Activated B cell treated with CpG ODN at 0.5 μM for 24 hours (primary cell): ENCODE measurements at regions not wholly inside any gene's neighbourhood (a gene's known extent, or its start where the extent isn't known, plus 50 kb on each side); places are given as distances from the start of the nearest gene placed in this dataset.

Experiments used
- ATAC-seq: fragments of 200-7000 bp; cut with Tn5 transposase; one replicate; pipeline ENCODE4 v1.10.0; 2021; ENCODE audit warnings: low read depth, mild to moderate bottlenecking, moderate library complexity
- CTCF ChIA-PET: fragments of 350-600 bp; sonication (Branson Sonifier 250); formaldehyde crosslinking; loops from one replicate; lab custom pipeline; 2021; ENCODE audit warnings: antibody characterized with exemption; lab: Charles Lee
- POLR2A ChIA-PET: fragments of 350-600 bp; sonication (Branson Sonifier 250); formaldehyde crosslinking; loops from one replicate; lab custom pipeline; 2021; ENCODE audit warnings: antibody characterized with exemption; lab: Charles Lee
- DNase-seq: peaks from one replicate; pipeline ENCODE4 v3.0.0; 2022
- H3K27ac Mint-ChIP-seq: one replicate; pipeline ENCODE4 v1.8.0; 2020; ENCODE audit warnings: mixed read lengths
- H3K27me3 Mint-ChIP-seq: one replicate; pipeline ENCODE4 v1.8.0; 2021; ENCODE audit warnings: mixed read lengths
- H3K36me3 Mint-ChIP-seq: one replicate; pipeline ENCODE4 v1.8.0; 2021; ENCODE audit warnings: low read depth, mixed read lengths
- H3K4me1 Mint-ChIP-seq: one replicate; pipeline ENCODE4 v1.8.0; 2021; ENCODE audit warnings: mixed read lengths
- H3K4me3 Mint-ChIP-seq: one replicate; pipeline ENCODE4 v1.8.0; 2020; ENCODE audit warnings: mild to moderate bottlenecking, mixed read lengths
- H3K9me3 Mint-ChIP-seq: one replicate; pipeline ENCODE4 v1.8.0; 2020; ENCODE audit warnings: mixed read lengths
- intact Hi-C: fragments of 100-400 bp; cut with micrococcal nuclease; formaldehyde crosslinking; loops from one replicate; pipeline ENCODE4 v1.15.1; 2024
- TF ChIP-seq, protein P1 (sequence below): fragments of 200-600 bp; IDR thresholded peaks from one replicate; pipeline ENCODE4 v1.8.0; 2022; ENCODE audit warnings: antibody characterized with exemption, mild to moderate bottlenecking

DNA sequence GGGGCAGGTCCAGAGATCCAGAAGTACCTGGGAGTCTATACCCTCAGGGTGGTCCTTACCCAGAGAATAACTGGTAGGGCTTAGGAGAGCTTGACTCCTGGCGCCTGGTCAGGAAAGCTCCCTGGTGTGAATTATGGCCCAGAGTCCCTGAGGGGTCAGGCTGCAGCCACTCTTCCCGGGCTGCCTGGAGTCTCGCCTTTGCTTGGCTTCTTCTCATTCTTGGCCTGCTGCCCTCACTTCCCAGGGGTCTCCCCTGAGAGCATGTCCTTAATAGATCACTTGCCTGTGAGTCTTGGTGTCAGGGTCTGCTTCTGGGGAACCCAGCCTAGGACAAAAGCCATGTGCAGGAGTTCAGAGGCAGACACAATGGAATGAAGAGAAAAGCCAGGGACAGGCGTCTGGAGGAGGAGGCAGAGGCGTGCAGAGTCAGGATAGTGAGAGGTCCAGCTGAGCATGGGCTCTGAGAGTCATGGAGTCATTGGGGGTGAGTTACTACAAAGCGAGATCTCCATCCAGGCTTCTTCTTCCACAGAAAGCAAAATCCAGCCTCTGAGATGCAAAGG, 212.3 kb downstream of the TFAP2C start:
- H3K4me3 Mint-ChIP-seq, result no peak overlapping the region
- TF ChIP-seq, protein P1, sequence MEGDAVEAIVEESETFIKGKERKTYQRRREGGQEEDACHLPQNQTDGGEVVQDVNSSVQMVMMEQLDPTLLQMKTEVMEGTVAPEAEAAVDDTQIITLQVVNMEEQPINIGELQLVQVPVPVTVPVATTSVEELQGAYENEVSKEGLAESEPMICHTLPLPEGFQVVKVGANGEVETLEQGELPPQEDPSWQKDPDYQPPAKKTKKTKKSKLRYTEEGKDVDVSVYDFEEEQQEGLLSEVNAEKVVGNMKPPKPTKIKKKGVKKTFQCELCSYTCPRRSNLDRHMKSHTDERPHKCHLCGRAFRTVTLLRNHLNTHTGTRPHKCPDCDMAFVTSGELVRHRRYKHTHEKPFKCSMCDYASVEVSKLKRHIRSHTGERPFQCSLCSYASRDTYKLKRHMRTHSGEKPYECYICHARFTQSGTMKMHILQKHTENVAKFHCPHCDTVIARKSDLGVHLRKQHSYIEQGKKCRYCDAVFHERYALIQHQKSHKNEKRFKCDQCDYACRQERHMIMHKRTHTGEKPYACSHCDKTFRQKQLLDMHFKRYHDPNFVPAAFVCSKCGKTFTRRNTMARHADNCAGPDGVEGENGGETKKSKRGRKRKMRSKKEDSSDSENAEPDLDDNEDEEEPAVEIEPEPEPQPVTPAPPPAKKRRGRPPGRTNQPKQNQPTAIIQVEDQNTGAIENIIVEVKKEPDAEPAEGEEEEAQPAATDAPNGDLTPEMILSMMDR, result no peak

DNA sequence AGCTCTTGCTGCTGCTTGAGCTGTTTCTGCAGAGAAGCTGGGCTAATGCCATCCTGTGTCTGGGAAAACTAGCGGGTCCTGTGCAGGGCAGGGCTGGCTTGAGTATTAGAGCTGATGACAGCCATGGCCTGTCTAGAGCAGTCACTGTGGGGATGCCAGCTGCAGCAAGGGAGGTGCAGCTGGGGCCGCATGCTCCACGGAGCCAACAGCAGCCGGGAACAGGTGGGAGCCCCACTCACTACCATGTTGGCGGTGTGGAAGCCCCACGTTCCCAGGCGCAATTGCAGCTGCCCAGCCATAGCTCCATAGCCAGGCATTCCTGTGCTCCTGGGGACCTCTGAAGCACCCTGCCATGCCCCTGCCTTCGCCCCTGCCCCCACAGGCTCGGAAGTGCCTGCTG, 212.9 kb downstream of the TFAP2C start:
- ChIA-PET POLR2A (no interaction called here), CTCF (no interaction called here)
- Mint-ChIP-seq H3K27me3 (peaks cover under 1% of the 10 kb centered on the region), H3K36me3 (no peaks in the 10 kb centered on the region), H3K9me3 (peaks cover 2% of the 10 kb centered on the region), H3K27ac (no peak overlapping the region), H3K4me3 (no peak overlapping the region), H3K4me1 (no peaks in the 10 kb centered on the region)
- TF ChIP-seq, protein P1, result no peak
- no peak for DNase-seq
- intact Hi-C loops, result no loop called here
- no peak for ATAC-seq

More for the DNA sequence above, 212.3 kb downstream of the TFAP2C start:
- ChIA-PET POLR2A (no interaction called here), CTCF (no interaction called here)
- Mint-ChIP-seq H3K27ac (no peak overlapping the region), H3K27me3 (no peaks in the 10 kb centered on the region), H3K9me3 (peaks cover 2% of the 10 kb centered on the region), H3K36me3 (no peaks in the 10 kb centered on the region), H3K4me1 (no peaks in the 10 kb centered on the region)
- no peak for DNase-seq
- no peak for ATAC-seq
- intact Hi-C loops, result no loop called here

DNA sequence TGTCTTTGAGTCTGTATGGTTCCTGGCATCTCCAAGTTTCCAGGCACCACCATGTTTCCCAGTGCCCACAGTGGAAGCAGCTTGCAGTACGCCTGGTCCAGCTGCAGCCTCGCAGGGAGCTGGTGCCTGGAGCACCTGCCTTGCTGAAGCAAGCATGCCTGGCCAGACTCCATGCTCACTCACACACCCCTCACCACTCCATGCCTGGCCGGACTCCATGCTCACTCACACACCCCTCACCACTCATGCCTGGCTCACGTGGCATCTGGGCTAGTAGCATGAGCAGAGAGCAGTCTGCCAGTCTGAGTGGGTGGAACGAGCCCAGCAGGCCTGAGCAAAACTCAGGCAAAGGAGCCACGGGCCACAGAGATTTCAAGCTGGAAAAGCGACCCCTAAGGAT, 214.3 kb downstream of the TFAP2C start:
- Mint-ChIP-seq H3K27ac (no peak overlapping the region), H3K36me3 (no peaks in the 10 kb centered on the region), H3K4me3 (no peak overlapping the region), H3K4me1 (no peaks in the 10 kb centered on the region), H3K27me3 (peaks cover 2% of the 10 kb centered on the region), H3K9me3 (peaks cover 2% of the 10 kb centered on the region)
- no peak for ATAC-seq
- TF ChIP-seq, protein P1, result no peak
- CTCF ChIA-PET, result no interaction called here
- DNase-seq, result no peak
- POLR2A ChIA-PET, result no interaction called here
- intact Hi-C loops, result no loop called here

DNA sequence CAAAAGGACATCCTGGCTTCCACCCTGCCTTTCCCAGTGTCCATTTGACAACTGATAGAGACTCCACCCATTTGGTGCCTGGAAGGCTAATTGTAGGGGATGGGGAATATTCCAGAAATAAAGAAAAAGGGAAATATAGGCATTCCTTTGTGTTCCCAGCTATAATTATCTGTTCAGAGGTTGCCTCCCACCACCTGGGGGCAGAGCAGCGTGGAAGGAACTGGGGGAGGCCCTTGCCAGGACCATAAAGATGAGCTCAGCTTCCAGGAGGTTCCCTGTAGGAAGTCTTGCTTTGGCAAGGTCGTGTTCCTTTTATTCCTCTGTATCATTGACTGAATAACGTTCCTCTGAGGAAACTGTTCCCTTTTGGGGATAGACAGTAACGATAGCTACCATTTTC, 214.7 kb downstream of the TFAP2C start:
- Mint-ChIP-seq H3K27me3 (peaks cover 2% of the 10 kb centered on the region), H3K4me3 (no peak overlapping the region), H3K36me3 (no peaks in the 10 kb centered on the region), H3K9me3 (no peaks in the 10 kb centered on the region), H3K4me1 (no peaks in the 10 kb centered on the region), H3K27ac (no peak overlapping the region)
- ChIA-PET POLR2A (no interaction called here), CTCF (no interaction called here)
- intact Hi-C loops, result no loop called here
- DNase-seq, result no peak
- ATAC-seq, result no peak
- TF ChIP-seq, protein P1, result no peak

DNA sequence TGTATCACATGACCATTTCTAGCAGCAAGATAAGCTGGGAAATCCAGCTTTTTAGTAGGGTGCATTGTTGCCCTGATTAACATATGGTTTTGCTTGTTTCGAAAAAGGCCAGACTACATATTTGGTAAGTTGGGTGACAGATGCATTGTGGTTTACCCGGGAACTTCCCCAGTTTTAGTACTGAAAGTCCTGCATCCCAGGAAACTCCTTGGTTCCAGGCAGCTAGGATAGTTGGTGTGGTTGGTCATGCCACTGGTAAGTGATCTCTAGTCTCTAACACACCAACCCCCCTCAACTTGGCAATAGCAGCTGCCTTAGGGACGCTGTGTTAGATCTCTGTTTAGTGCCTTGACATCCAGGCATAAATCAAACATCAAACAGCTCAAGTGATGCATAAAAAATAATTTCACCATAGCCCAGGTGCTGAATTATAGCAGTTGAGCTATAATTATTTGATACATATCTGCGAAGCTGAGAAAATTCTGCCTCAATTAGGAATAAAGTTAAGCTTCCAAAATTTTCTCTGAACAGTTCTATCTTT, 216.5 kb downstream of the TFAP2C start:
- intact Hi-C loops, result no loop called here
- CTCF ChIA-PET, result no interaction called here
- no peaks in the 10 kb centered on the region for H3K36me3 Mint-ChIP-seq
- POLR2A ChIA-PET, result no interaction called here
- H3K4me3 Mint-ChIP-seq, result no peak overlapping the region
- TF ChIP-seq, protein P1, result no peak
- H3K4me1 Mint-ChIP-seq, result no peaks in the 10 kb centered on the region
- H3K27ac Mint-ChIP-seq, result no peak overlapping the region
- DNase-seq (no peak), ATAC-seq (no peak)
- H3K27me3 Mint-ChIP-seq, result peaks cover 5% of the 10 kb centered on the region
- no peaks in the 10 kb centered on the region for H3K9me3 Mint-ChIP-seq
